ENCODE measurements at regions not wholly inside any gene's neighbourhood (a gene's known extent, or its start where the extent isn't known, plus 50 kb on each side); places are given as distances from the start of the nearest gene placed in this dataset.

- no peak for TF ChIP-seq EZH2 (IDR thresholded peaks at IDR 0.05)
- TF ChIP-seq EZH2phosphoT487 (IDR thresholded peaks at IDR 0.05; ENCODE audit: borderline replicate concordance) = no peak
- TF ChIP-seq, protein P1, sequence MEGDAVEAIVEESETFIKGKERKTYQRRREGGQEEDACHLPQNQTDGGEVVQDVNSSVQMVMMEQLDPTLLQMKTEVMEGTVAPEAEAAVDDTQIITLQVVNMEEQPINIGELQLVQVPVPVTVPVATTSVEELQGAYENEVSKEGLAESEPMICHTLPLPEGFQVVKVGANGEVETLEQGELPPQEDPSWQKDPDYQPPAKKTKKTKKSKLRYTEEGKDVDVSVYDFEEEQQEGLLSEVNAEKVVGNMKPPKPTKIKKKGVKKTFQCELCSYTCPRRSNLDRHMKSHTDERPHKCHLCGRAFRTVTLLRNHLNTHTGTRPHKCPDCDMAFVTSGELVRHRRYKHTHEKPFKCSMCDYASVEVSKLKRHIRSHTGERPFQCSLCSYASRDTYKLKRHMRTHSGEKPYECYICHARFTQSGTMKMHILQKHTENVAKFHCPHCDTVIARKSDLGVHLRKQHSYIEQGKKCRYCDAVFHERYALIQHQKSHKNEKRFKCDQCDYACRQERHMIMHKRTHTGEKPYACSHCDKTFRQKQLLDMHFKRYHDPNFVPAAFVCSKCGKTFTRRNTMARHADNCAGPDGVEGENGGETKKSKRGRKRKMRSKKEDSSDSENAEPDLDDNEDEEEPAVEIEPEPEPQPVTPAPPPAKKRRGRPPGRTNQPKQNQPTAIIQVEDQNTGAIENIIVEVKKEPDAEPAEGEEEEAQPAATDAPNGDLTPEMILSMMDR (IDR thresholded peaks at IDR 0.05 in 2 of 3, conservative IDR thresholded peaks at IDR 0.05 in 1 of 3; ENCODE audit: borderline replicate concordance in 1 of 3, insufficient read depth in 1 of 3, low read depth in 2 of 3, low read length in 2 of 3) = no peak
- no peak for TF ChIP-seq POLR2AphosphoS5 (IDR thresholded peaks at IDR 0.05; ENCODE audit: low read depth, low read length)
- no peak for TF ChIP-seq SRF (IDR thresholded peaks at IDR 0.05; ENCODE audit: low read depth)
- no peak for TF ChIP-seq RAD21 (IDR thresholded peaks at IDR 0.05; ENCODE audit: low read depth)
These were observed 118.3 kb upstream of the ALKAL2 start for GRCh38 chr2:406231-406630.

Data from HCT116 (cell line).